Kidney (tissue), 13 donors: ENCODE measurements at regions not wholly inside any gene's neighbourhood (a gene's known extent, or its start where the extent isn't known, plus 50 kb on each side); places are given as distances from the start of the nearest gene placed in this dataset.

Source experiments
- DNase-seq, 5 donors: peaks; one replicate each; pipeline ENCODE4 v3.0.0-alpha.2; 2013 to 2020
- FAIRE-seq: peaks from 2 replicates; lab custom pipeline; 2012; peaks lifted over from hg19 to GRCh38; lab: Jason Lieb, UNC
- H3K27ac ChIP-seq, 2 donors: one replicate each; pipeline ENCODE4 v1.7.0; 2013; ENCODE audit warnings: low read depth in 2 of 2, low read length in 2 of 2, inconsistent platforms in 1 of 2
- H3K27me3 ChIP-seq: one replicate; pipeline ENCODE4 v1.7.1; 2013; ENCODE audit warnings: low read length, inconsistent platforms; ENCODE audit not compliant: control insufficient read depth, insufficient read depth
- H3K36me3 ChIP-seq, 3 donors: one replicate each; pipeline versions ENCODE4 v1.7.0 to v1.7.1; 2013; ENCODE audit warnings: low read length in 3 of 3, control low read depth in 1 of 3, inconsistent platforms in 1 of 3; ENCODE audit not compliant: insufficient read depth in 3 of 3, control insufficient read depth in 2 of 3
- H3K4me1 ChIP-seq, 3 donors: one replicate each; pipeline versions ENCODE4 v1.7.0 to v1.7.1; 2013; ENCODE audit warnings: low read length in 3 of 3, inconsistent platforms in 1 of 3, low read depth in 1 of 3; ENCODE audit not compliant: control insufficient read depth in 2 of 3, insufficient read depth in 2 of 3
- H3K4me3 ChIP-seq, 3 donors: one replicate each; pipeline versions ENCODE4 v1.7.0 to v1.8.1; 2013; ENCODE audit warnings: low read length in 3 of 3, control low read depth in 1 of 3, inconsistent platforms in 1 of 3
- H3K9ac ChIP-seq, 3 donors: one replicate each; pipeline versions ENCODE4 v1.7.0 to v1.7.1; 2013; ENCODE audit warnings: low read length in 3 of 3, control low read depth in 1 of 3, inconsistent platforms in 1 of 3
- H3K9me3 ChIP-seq, 3 donors: one replicate each; pipeline versions ENCODE4 v1.7.0 to v1.7.1; 2013; ENCODE audit warnings: low read length in 3 of 3, control low read depth in 1 of 3, inconsistent platforms in 1 of 3; ENCODE audit not compliant: control insufficient read depth in 2 of 3, insufficient read depth in 1 of 3
- CTCF ChIP-seq: IDR thresholded peaks from 3 replicates; pipeline ENCODE4 v1.5.1; 2012; ENCODE audit warnings: mild to moderate bottlenecking, moderate library complexity, borderline replicate concordance; ENCODE audit not compliant: insufficient read depth; ENCODE audit errors: extremely low read depth
- intact Hi-C: fragments of 100-400 bp; cut with DNase I; formaldehyde crosslinking; loops from one replicate; pipeline ENCODE4 v1.11.1; 2022
- donor health status: control.
- donor health status: control.
- donor health status: control.
- donor health status: control.
- donor health status: control.
- donor health status: DM: yes; HTN: yes; CAD: no.
- donor health status: Normal renal cell carcinoma (clear cell type).

- peak overlapping the region; percentile 70 to 83 (median 73) for H3K4me3 ChIP-seq
Observed at GRCh38 chr2:129877795-129878775, 101.4 kb upstream of the RAB6C start.

GRCh38 chr2:129879614-129880180 lies 99.8 kb upstream of the RAB6C start:
- no peak for DNase-seq

More at GRCh38 chr2:129877795-129878775, 101.4 kb upstream of the RAB6C start:
- Histone ChIP-seq H3K27me3 (no peaks in the 10 kb centered on the region), H3K9ac (peak overlapping the region in 2 of 3 donors; percentile 54 to 65), H3K27ac (no peak overlapping the region), H3K4me1 (peaks cover 2 to 7% (median 3%) of the 10 kb centered on the region in 3 donors), H3K9me3 (no peaks in the 10 kb centered on the region), H3K36me3 (no peaks in the 10 kb centered on the region)
- no peak for TF ChIP-seq CTCF
- DNase-seq = peak in 2 of 5 donors; percentile 83 to 88
- FAIRE-seq = no peak
- intact Hi-C loops = no loop called here

GRCh38 chr2:129880309-129880708 lies 99.2 kb upstream of the RAB6C start:
- DNase-seq (peak in 1 of 5 donors; percentile 31), FAIRE-seq (no peak)
- H3K27me3 ChIP-seq = no peaks in the 10 kb centered on the region
- no peaks in the 10 kb centered on the region for H3K9me3 ChIP-seq
- TF ChIP-seq CTCF = no peak
- H3K4me3 ChIP-seq = no peak overlapping the region
- peaks cover 2 to 7% (median 3%) of the 10 kb centered on the region in 3 donors for H3K4me1 ChIP-seq
- H3K27ac ChIP-seq = no peak overlapping the region
- no peaks in the 10 kb centered on the region for H3K36me3 ChIP-seq
- intact Hi-C loops = no loop called here
- no peak overlapping the region for H3K9ac ChIP-seq

More at GRCh38 chr2:129879614-129880180, 99.8 kb upstream of the RAB6C start:
- H3K9ac ChIP-seq = no peak overlapping the region
- H3K36me3 ChIP-seq = no peaks in the 10 kb centered on the region
- H3K27ac ChIP-seq = no peak overlapping the region
- no peak overlapping the region for H3K4me3 ChIP-seq
- FAIRE-seq = no peak
- peaks cover 2 to 7% (median 3%) of the 10 kb centered on the region in 3 donors for H3K4me1 ChIP-seq
- no peak for TF ChIP-seq CTCF
- intact Hi-C loops = no loop called here
- no peaks in the 10 kb centered on the region for H3K27me3 ChIP-seq
- H3K9me3 ChIP-seq = no peaks in the 10 kb centered on the region
